ENCODE measurements at regions not wholly inside any gene's neighbourhood (a gene's known extent, or its start where the extent isn't known, plus 50 kb on each side); places are given as distances from the start of the nearest gene placed in this dataset.
A peak's percentile ranks its signal among the peaks of the same experiment; 100 is the strongest.

DNA sequence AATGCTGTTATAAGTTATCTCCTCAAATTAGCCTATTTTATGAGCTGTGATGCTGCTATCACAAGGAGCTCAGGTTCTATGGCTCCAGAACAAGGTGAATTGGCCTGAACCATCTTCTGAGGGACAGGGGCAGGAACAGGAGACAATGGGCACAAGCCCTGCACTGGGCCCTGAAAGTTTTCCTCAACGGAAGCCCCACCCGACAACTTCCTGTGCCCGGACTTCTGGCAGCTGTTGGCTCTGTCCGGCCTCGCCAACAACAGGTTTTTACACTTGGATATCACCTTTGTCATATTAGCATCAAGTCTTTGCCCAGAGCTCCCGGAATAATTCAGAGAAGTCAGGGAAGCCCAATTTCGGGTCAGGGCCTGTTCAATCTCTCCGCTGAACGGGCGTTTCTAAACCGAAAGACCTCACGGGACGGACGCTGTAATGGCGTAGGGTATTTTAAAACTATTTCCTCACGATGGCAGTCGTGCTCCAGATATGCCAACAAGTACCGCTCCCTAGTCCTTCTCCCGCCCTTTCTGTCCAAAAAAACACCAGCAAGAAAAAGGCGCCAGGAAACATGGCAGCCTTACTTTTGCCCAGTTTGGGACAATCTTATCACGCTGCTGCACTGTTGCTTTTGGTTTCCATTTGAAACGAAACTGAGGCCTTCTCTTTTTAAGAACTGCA lies 201.0 kb upstream of the STK26 start:
- no peaks in the 10 kb centered on the region for H4K20me1 ChIP-seq (ENCODE audit: insufficient read depth)
- TF ChIP-seq, protein P1, sequence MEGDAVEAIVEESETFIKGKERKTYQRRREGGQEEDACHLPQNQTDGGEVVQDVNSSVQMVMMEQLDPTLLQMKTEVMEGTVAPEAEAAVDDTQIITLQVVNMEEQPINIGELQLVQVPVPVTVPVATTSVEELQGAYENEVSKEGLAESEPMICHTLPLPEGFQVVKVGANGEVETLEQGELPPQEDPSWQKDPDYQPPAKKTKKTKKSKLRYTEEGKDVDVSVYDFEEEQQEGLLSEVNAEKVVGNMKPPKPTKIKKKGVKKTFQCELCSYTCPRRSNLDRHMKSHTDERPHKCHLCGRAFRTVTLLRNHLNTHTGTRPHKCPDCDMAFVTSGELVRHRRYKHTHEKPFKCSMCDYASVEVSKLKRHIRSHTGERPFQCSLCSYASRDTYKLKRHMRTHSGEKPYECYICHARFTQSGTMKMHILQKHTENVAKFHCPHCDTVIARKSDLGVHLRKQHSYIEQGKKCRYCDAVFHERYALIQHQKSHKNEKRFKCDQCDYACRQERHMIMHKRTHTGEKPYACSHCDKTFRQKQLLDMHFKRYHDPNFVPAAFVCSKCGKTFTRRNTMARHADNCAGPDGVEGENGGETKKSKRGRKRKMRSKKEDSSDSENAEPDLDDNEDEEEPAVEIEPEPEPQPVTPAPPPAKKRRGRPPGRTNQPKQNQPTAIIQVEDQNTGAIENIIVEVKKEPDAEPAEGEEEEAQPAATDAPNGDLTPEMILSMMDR (conservative IDR thresholded peaks at IDR 0.05; ENCODE audit: low read depth, low read length): no peak
- peak overlapping the region; percentile 94 for H3K27ac ChIP-seq
- H2AFZ ChIP-seq (ENCODE audit: low read depth): peak overlapping the region; percentile 45
- H3K27me3 ChIP-seq (ENCODE audit: insufficient read depth, low read depth): no peaks in the 10 kb centered on the region
- H3K9ac ChIP-seq: peak overlapping the region; percentile 84
- H3K79me2 ChIP-seq (ENCODE audit: insufficient read depth, low read depth): peaks cover 33% of the 10 kb centered on the region
- no peaks in the 10 kb centered on the region for H3K36me3 ChIP-seq (ENCODE audit: insufficient read depth)
- H3K4me2 ChIP-seq: peak overlapping the region; percentile 25; the same call in 1 of the 2 replicates
- H3K4me1 ChIP-seq (ENCODE audit: low read depth, poor library complexity, severe bottlenecking): peaks cover 24% of the 10 kb centered on the region
- H3K4me3 ChIP-seq (IDR thresholded peaks at IDR 0.05; ENCODE audit: insufficient read depth, low read depth, low read length): no peak overlapping the region

GRCh38 chrX:131826572-131826971 lies 196.5 kb upstream of the STK26 start:
- Histone ChIP-seq H3K36me3 (ENCODE audit: insufficient read depth) (no peaks in the 10 kb centered on the region), H3K27ac (no peak overlapping the region), H3K4me1 (ENCODE audit: low read depth, poor library complexity, severe bottlenecking) (peaks cover 37% of the 10 kb centered on the region), H4K20me1 (ENCODE audit: insufficient read depth) (no peaks in the 10 kb centered on the region), H3K9ac (no peak overlapping the region), H3K4me2 (peak overlapping the region; percentile 84; the same call in 1 of the 2 replicates), H3K79me2 (ENCODE audit: insufficient read depth, low read depth) (peaks cover 63% of the 10 kb centered on the region), H2AFZ (ENCODE audit: low read depth) (no peak overlapping the region), H3K4me3 (IDR thresholded peaks at IDR 0.05; ENCODE audit: insufficient read depth, low read depth, low read length) (no peak overlapping the region), H3K27me3 (ENCODE audit: insufficient read depth, low read depth) (no peaks in the 10 kb centered on the region)
- TF ChIP-seq, protein P1 (conservative IDR thresholded peaks at IDR 0.05; ENCODE audit: low read depth, low read length): no peak

DNA sequence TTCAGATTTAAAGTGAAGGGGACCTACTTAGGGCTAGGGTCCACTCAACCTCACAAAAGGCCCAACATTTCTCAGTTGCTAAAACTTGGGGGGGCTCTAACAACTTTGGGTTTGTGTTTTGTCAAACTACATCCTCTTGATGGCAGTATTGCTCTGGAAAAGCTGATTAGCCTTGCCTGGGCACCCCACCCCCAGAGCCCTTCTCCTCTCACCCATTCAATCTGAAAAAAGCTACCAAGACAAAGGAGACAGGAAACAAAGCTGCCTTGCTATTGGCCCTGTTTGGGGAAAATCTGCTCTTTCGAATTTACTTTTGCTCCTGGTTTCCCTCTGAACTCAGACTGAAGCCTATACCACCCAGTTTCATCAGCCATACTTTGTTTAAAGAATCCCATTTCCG lies 195.2 kb upstream of the STK26 start:
- no peaks in the 10 kb centered on the region for H3K27me3 ChIP-seq (ENCODE audit: insufficient read depth, low read depth)
- no peak overlapping the region for H3K4me3 ChIP-seq (IDR thresholded peaks at IDR 0.05; ENCODE audit: insufficient read depth, low read depth, low read length)
- peaks cover 39% of the 10 kb centered on the region for H3K4me1 ChIP-seq (ENCODE audit: low read depth, poor library complexity, severe bottlenecking)
- H4K20me1 ChIP-seq (ENCODE audit: insufficient read depth): no peaks in the 10 kb centered on the region
- H2AFZ ChIP-seq (ENCODE audit: low read depth): no peak overlapping the region
- H3K79me2 ChIP-seq (ENCODE audit: insufficient read depth, low read depth): peaks cover 63% of the 10 kb centered on the region
- H3K9ac ChIP-seq: peak overlapping the region; percentile 91
- H3K27ac ChIP-seq: peak overlapping the region; percentile 82
- TF ChIP-seq, protein P1 (conservative IDR thresholded peaks at IDR 0.05; ENCODE audit: low read depth, low read length): peak; percentile 76
- H3K36me3 ChIP-seq (ENCODE audit: insufficient read depth): no peaks in the 10 kb centered on the region
- H3K4me2 ChIP-seq: peak overlapping the region; percentile 84

- Histone ChIP-seq H3K4me3 (IDR thresholded peaks at IDR 0.05; ENCODE audit: insufficient read depth, low read depth, low read length) (no peak overlapping the region), H2AFZ (ENCODE audit: low read depth) (peak overlapping the region; percentile 10; the same call in 1 of the 2 replicates), H3K36me3 (ENCODE audit: insufficient read depth) (no peaks in the 10 kb centered on the region), H3K27me3 (ENCODE audit: insufficient read depth, low read depth) (no peaks in the 10 kb centered on the region), H3K9ac (peak overlapping the region; percentile 91), H3K27ac (peak overlapping the region; percentile 82), H3K4me2 (peak overlapping the region; percentile 84), H3K4me1 (ENCODE audit: low read depth, poor library complexity, severe bottlenecking) (peaks cover 39% of the 10 kb centered on the region), H3K79me2 (ENCODE audit: insufficient read depth, low read depth) (peaks cover 63% of the 10 kb centered on the region), H4K20me1 (ENCODE audit: insufficient read depth) (no peaks in the 10 kb centered on the region)
- TF ChIP-seq, protein P1 (conservative IDR thresholded peaks at IDR 0.05; ENCODE audit: low read depth, low read length): no peak
Observed at GRCh38 chrX:131828482-131828881, 194.6 kb upstream of the STK26 start.
